C4-2B (cell line): ENCODE measurements at regions not wholly inside any gene's neighbourhood (a gene's known extent, or its start where the extent isn't known, plus 50 kb on each side); places are given as distances from the start of the nearest gene placed in this dataset.

Experiments used
- CTCF ChIP-seq: fragments of 450-650 bp; conservative IDR thresholded peaks from 2 replicates; pipeline ENCODE4 v1.5.1; 2017; ENCODE audit warnings: mild to moderate bottlenecking
- ZFX ChIP-seq: fragments of 450-650 bp; IDR thresholded peaks from 2 replicates; pipeline ENCODE4 v1.6.1; 2017

GRCh38 chr7:54188843-54189242 is 353.3 kb upstream of the VSTM2A start:
- TF ChIP-seq CTCF (no peak), ZFX (no peak)
